ENCODE measurements at regions not wholly inside any gene's neighbourhood (a gene's known extent, or its start where the extent isn't known, plus 50 kb on each side); places are given as distances from the start of the nearest gene placed in this dataset.

- DNase-seq, result no peak
Measured at GRCh38 chr21:15491100-15491499, 238.7 kb upstream of the USP25 start.

GRCh38 chr21:15493646-15494045 lies 236.1 kb upstream of the USP25 start:
- no peak for DNase-seq

- no peak for DNase-seq
Measured at GRCh38 chr21:15494481-15494880, 235.3 kb upstream of the USP25 start.

GRCh38 chr21:15495965-15496364 lies 233.8 kb upstream of the USP25 start:
- DNase-seq, result no peak

GRCh38 chr21:15496911-15497310 lies 232.9 kb upstream of the USP25 start:
- DNase-seq, result no peak

GRCh38 chr21:15498455-15498854 lies 231.3 kb upstream of the USP25 start:
- DNase-seq, result no peak

GRCh38 chr21:15506086-15506485 lies 223.7 kb upstream of the USP25 start:
- no peak for DNase-seq

GRCh38 chr21:15508554-15508953 lies 221.2 kb upstream of the USP25 start:
- no peak for DNase-seq

GRCh38 chr21:15514073-15514946 lies 215.5 kb upstream of the USP25 start:
- DNase-seq, result no peak

- no peak for DNase-seq
Measured at GRCh38 chr21:15515908-15516307, 213.9 kb upstream of the USP25 start.

- DNase-seq, result no peak
Measured at GRCh38 chr21:15517394-15517793, 212.4 kb upstream of the USP25 start.

GRCh38 chr21:15520811-15521643 lies 208.8 kb upstream of the USP25 start:
- DNase-seq, result no peak

GRCh38 chr21:15521644-15522001 lies 208.2 kb upstream of the USP25 start:
- DNase-seq, result no peak

GRCh38 chr21:15522148-15522547 lies 207.6 kb upstream of the USP25 start:
- no peak for DNase-seq

- DNase-seq, result no peak
Measured at GRCh38 chr21:15524855-15525254, 204.9 kb upstream of the USP25 start.

- DNase-seq, result no peak
Measured at GRCh38 chr21:15526798-15527197, 203.0 kb upstream of the USP25 start.

- no peak for DNase-seq
Measured at GRCh38 chr21:15528346-15528745, 201.4 kb upstream of the USP25 start.

GRCh38 chr21:15531986-15532385 lies 197.8 kb upstream of the USP25 start:
- no peak for DNase-seq

- no peak for DNase-seq
Measured at GRCh38 chr21:15533618-15534017, 196.2 kb upstream of the USP25 start.

- no peak for DNase-seq
Measured at GRCh38 chr21:15534450-15534886, 195.3 kb upstream of the USP25 start.

GRCh38 chr21:15539376-15539775 lies 190.4 kb upstream of the USP25 start:
- DNase-seq, result no peak

- DNase-seq, result no peak
Measured at GRCh38 chr21:15543473-15543872, 186.3 kb upstream of the USP25 start.

- DNase-seq, result no peak
Measured at GRCh38 chr21:15549671-15550070, 180.1 kb upstream of the USP25 start.

GRCh38 chr21:15552914-15553494 lies 176.8 kb upstream of the USP25 start:
- DNase-seq, result no peak

All from NCI-H1105 (cell line).